Epithelial cell of esophagus (primary cell): ENCODE measurements at regions not wholly inside any gene's neighbourhood (a gene's known extent, or its start where the extent isn't known, plus 50 kb on each side); places are given as distances from the start of the nearest gene placed in this dataset.

Source experiments
- DNase-seq: peaks from one replicate; pipeline ENCODE4 v3.0.0; 2010; ENCODE audit warnings: low read depth
- H3K4me3 ChIP-seq: 2 replicates; pipeline ENCODE4 v1.5.1; 2011; ENCODE audit warnings: mild to moderate bottlenecking, low read length, control low read depth
- TF ChIP-seq, protein P1 (sequence below): IDR thresholded peaks from 2 replicates; pipeline ENCODE4 v1.5.1; 2011; ENCODE audit warnings: low read depth, mild to moderate bottlenecking, low read length, control low read depth, inconsistent platforms; ENCODE audit not compliant: insufficient read depth; ENCODE audit errors: missing control alignments

DNA sequence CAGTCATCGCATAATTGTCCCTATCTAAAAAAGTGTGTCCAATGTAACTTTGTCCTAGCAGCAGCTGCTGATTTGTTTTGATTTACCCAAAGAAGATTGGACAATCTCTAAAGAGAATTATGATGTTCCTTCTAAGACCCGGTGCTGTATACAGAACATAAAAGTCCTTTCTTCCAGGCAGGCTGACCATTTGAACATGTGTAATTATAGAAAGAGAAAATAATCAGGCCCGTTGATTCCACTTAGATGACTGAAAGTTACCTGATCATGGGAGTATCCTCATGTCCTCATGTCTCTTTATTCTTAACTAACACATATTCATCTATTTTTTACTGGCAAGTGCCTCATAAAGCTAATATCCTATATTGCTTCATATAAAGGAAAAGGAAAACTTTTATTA is 164.1 kb upstream of the MRPS30 start:
- TF ChIP-seq, protein P1, sequence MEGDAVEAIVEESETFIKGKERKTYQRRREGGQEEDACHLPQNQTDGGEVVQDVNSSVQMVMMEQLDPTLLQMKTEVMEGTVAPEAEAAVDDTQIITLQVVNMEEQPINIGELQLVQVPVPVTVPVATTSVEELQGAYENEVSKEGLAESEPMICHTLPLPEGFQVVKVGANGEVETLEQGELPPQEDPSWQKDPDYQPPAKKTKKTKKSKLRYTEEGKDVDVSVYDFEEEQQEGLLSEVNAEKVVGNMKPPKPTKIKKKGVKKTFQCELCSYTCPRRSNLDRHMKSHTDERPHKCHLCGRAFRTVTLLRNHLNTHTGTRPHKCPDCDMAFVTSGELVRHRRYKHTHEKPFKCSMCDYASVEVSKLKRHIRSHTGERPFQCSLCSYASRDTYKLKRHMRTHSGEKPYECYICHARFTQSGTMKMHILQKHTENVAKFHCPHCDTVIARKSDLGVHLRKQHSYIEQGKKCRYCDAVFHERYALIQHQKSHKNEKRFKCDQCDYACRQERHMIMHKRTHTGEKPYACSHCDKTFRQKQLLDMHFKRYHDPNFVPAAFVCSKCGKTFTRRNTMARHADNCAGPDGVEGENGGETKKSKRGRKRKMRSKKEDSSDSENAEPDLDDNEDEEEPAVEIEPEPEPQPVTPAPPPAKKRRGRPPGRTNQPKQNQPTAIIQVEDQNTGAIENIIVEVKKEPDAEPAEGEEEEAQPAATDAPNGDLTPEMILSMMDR, result no peak
- no peak for DNase-seq
- H3K4me3 ChIP-seq, result no peak overlapping the region

- H3K4me3 ChIP-seq, result no peak overlapping the region
- TF ChIP-seq, protein P1, result no peak
- DNase-seq, result no peak
Observed at GRCh38 chr5:44641820-44642219, 166.9 kb upstream of the MRPS30 start.

DNA sequence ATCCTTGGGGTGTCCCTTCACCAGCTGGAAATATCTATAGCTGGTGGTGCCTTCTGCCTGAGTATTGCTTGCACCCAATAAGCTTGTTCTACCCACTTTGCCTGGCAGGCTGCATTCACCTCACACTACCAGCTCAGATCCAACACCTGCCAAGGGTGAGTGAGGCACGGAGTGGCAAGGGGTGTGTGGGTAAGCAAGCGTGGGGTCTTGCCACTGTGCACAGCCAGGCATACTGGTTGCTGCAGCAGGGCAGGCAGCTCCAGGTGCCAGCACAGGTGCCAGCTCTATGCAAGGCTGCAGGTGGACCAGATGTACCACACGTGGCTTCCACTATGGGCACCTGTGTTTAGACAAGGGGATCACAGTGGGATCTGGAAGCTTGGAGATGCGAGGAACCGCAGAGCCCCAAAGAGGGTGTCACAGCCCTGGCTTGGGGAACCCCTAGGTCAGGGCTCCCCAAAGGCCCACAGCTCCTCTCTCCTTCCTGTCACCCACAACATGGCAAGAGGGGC is 167.7 kb upstream of the MRPS30 start:
- DNase-seq, result no peak
- TF ChIP-seq, protein P1, result no peak
- H3K4me3 ChIP-seq, result no peak overlapping the region

DNA sequence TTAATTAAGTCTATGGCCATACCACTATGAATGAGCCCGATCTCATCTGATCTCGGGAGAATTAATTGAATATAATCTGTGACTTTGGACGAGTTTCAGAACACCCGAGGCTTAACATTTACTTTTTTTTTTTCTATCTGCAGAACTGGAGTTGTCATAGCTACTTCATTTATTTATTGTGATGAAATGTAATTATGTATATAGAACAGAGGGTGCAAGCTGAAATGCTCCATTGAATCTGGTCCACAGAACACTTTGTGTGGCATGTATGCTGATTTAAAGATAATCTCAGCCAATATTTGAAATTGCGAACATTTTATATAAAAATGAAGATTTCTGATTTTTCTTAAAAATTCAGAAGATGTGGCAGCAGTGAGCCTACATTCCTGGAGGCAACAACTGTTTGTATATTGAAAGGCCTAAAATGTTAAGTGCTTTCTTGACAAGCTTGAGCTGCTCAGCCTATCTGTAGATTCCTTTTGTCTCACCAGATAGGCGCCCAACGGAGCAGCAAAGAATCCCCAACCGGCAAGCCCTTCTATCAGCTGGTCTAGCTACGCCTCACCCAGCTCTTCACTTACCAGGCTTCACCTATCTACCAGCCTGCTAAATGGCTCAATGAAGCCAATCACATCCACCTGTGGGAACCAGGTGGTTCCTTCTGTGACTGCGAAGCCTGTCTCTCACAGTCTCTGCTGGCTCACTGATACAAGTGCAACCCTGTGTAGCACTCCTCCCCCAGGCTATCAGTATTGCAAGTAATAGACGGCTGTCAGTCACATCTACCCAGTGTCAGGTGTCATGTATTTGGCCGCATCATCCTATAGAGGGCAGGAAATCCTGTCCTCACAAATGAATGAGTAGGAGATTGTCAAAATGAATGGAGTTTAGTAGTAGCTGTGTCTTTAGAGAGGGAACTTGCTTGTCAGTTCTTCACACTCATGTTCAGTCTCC is 170.6 kb upstream of the MRPS30 start:
- H3K4me3 ChIP-seq, result no peak overlapping the region
- TF ChIP-seq, protein P1, result no peak
- DNase-seq, result peak; percentile 2

GRCh38 chr5:44632344-44632743 is 176.4 kb upstream of the MRPS30 start:
- DNase-seq, result peak; percentile 11
- TF ChIP-seq, protein P1, result no peak
- H3K4me3 ChIP-seq, result no peak overlapping the region

DNA sequence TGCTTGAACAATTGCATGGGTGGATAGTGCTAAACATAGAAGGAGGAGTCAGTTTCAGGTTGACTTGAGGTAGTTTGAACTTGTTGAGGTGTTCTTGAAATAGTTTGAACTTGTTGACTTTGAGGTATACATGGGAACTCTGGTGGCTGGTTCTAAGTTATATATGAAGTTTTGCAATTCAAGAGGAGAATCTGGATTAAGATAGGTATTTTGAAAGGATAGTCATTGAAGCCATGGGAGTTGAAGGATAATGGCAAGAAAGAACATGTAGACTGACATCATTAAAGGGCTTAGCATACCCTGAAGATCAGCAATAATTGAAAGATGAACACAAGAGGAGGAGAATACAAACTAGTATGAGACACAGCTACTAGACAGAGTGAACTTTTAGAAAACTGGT is 181.9 kb upstream of the MRPS30 start:
- H3K4me3 ChIP-seq, result no peak overlapping the region
- peak; percentile 81 for DNase-seq
- TF ChIP-seq, protein P1, result no peak

DNA sequence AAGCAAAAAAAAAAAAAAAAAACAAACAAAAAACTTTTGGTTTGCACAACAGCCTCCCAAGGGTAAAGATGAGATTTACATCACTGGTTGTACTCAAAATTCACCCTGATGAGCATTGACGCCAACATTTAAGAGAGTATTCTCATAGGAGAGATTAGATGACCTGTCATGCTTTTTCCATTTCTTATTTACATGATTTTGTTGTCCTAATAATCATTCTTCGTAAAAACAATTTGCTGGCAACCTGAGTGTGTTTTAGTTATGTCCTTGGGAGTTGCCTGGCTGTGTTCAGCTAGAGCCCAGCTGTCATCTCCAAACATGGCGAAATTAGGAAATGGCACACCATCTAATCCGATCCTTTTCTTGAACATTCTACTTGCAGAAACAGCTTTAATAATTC is 186.4 kb upstream of the MRPS30 start:
- TF ChIP-seq, protein P1, result no peak
- H3K4me3 ChIP-seq, result no peak overlapping the region
- no peak for DNase-seq
